WTC11 (cell line): ENCODE measurements at regions not wholly inside any gene's neighbourhood (a gene's known extent, or its start where the extent isn't known, plus 50 kb on each side); places are given as distances from the start of the nearest gene placed in this dataset.

Experiments used
- ATAC-seq: fragments of 200-7000 bp; cut with Tn5 transposase; 2 replicates; pipeline ENCODE4 v1.10.0; 2021; ENCODE audit warnings: mild to moderate bottlenecking, moderate library complexity
- CTCF ChIA-PET: fragments of 300-600 bp; sonication (Branson Sonifier 250); formaldehyde crosslinking; loops from one replicate; lab custom pipeline; 2021; ENCODE audit warnings: antibody characterized with exemption; lab: Charles Lee
- POLR2A ChIA-PET: fragments of 350-600 bp; sonication (Branson Sonifier 250); formaldehyde crosslinking; loops from one replicate; lab custom pipeline; 2021; ENCODE audit warnings: antibody characterized with exemption; lab: Charles Lee
- DNase-seq: peaks from one replicate; pipeline ENCODE4 v3.0.0; 2021; ENCODE audit warnings: low spot score
- H3K27ac Mint-ChIP-seq: 2 replicates; pipeline ENCODE4 v1.8.0; 2021; ENCODE audit warnings: mixed read lengths
- H3K27me3 Mint-ChIP-seq: 2 replicates; pipeline ENCODE4 v1.8.0; 2021; ENCODE audit warnings: low read depth, mild to moderate bottlenecking, moderate library complexity, mixed read lengths
- H3K36me3 Mint-ChIP-seq: 2 replicates; pipeline ENCODE4 v1.8.0; 2021; ENCODE audit warnings: mixed read lengths
- H3K4me1 Mint-ChIP-seq: 2 replicates; pipeline ENCODE4 v1.8.0; 2022; ENCODE audit warnings: mixed read lengths
- H3K4me3 Mint-ChIP-seq: 2 replicates; pipeline ENCODE4 v1.8.0; 2021; ENCODE audit warnings: mild to moderate bottlenecking, moderate library complexity, mixed read lengths
- H3K9me3 Mint-ChIP-seq: 2 replicates; pipeline ENCODE4 v1.8.0; 2021; ENCODE audit warnings: mixed read lengths
- AFF4 ChIP-seq: sonication (generic); formaldehyde crosslinking; IDR thresholded peaks from 2 replicates; pipeline ENCODE4 v1.8.1; 2023; ENCODE audit warnings: mild to moderate bottlenecking, missing genetic modification reagents, borderline replicate concordance
- ATF2 ChIP-seq: sonication (generic); formaldehyde crosslinking; IDR thresholded peaks from 2 replicates; pipeline ENCODE4 v1.8.1; 2022; ENCODE audit warnings: low read depth, missing genetic modification reagents, borderline replicate concordance
- ATF3 ChIP-seq: sonication (generic); formaldehyde crosslinking; conservative IDR thresholded peaks from 2 replicates; pipeline ENCODE4 v1.8.1; 2022; ENCODE audit warnings: mild to moderate bottlenecking, missing genetic modification reagents
- CREB1 ChIP-seq: sonication (generic); formaldehyde crosslinking; IDR thresholded peaks from 2 replicates; pipeline ENCODE4 v1.8.0; 2023; ENCODE audit warnings: mild to moderate bottlenecking, missing genetic modification reagents
- E2F5 ChIP-seq: sonication (generic); formaldehyde crosslinking; IDR thresholded peaks from 2 replicates; pipeline ENCODE4 v1.8.1; 2022; ENCODE audit warnings: mild to moderate bottlenecking, moderate library complexity, missing genetic modification reagents
- ESRRA ChIP-seq: sonication (generic); formaldehyde crosslinking; IDR thresholded peaks from 2 replicates; pipeline ENCODE4 v1.8.1; 2022; ENCODE audit warnings: mild to moderate bottlenecking, missing genetic modification reagents, borderline replicate concordance
- GABPB1 ChIP-seq: sonication (generic); formaldehyde crosslinking; IDR thresholded peaks from 2 replicates; pipeline ENCODE4 v1.8.1; 2023; ENCODE audit warnings: mild to moderate bottlenecking, missing genetic modification reagents
- HMGA2 ChIP-seq: fragments of 250-450 bp; sonication (Bioruptor Pico); IDR thresholded peaks from 2 replicates; pipeline ENCODE4 v1.4.0; 2021; ENCODE audit warnings: mild to moderate bottlenecking, moderate library complexity
- MXD4 ChIP-seq: fragments of 250-450 bp; sonication (Bioruptor Pico); IDR thresholded peaks from 2 replicates; pipeline ENCODE4 v1.8.0; 2021; ENCODE audit warnings: mild to moderate bottlenecking, moderate library complexity, borderline replicate concordance
- MYBL2 ChIP-seq: sonication (generic); formaldehyde crosslinking; IDR thresholded peaks from 2 replicates; pipeline ENCODE4 v1.8.1; 2023; ENCODE audit warnings: mild to moderate bottlenecking, moderate library complexity, missing genetic modification reagents
- NFATC4 ChIP-seq: fragments of 250-450 bp; sonication (Bioruptor Pico); IDR thresholded peaks from 2 replicates; pipeline ENCODE4 v1.9.0; 2021; ENCODE audit warnings: mild to moderate bottlenecking
- NFYB ChIP-seq: sonication (generic); formaldehyde crosslinking; conservative IDR thresholded peaks from 2 replicates; pipeline ENCODE4 v1.8.0; 2022; ENCODE audit warnings: low read depth, missing genetic modification reagents
- NR1H2 ChIP-seq: sonication (generic); formaldehyde crosslinking; IDR thresholded peaks from 2 replicates; pipeline ENCODE4 v1.9.0; 2021; ENCODE audit warnings: mild to moderate bottlenecking, moderate library complexity, missing genetic modification reagents
- NR2C2 ChIP-seq: sonication (generic); formaldehyde crosslinking; IDR thresholded peaks from 2 replicates; pipeline ENCODE4 v1.8.0; 2022; ENCODE audit warnings: mild to moderate bottlenecking, missing genetic modification reagents
- PREB ChIP-seq: sonication (generic); formaldehyde crosslinking; IDR thresholded peaks from 2 replicates; pipeline ENCODE4 v1.8.1; 2022; ENCODE audit warnings: mild to moderate bottlenecking, missing genetic modification reagents, moderate library complexity, borderline replicate concordance
- SOX15 ChIP-seq: fragments of 250-450 bp; sonication (Bioruptor Pico); IDR thresholded peaks from 2 replicates; pipeline ENCODE4 v1.9.0; 2021; ENCODE audit warnings: mild to moderate bottlenecking
- TCF7 ChIP-seq: sonication (generic); formaldehyde crosslinking; IDR thresholded peaks from 2 replicates; pipeline ENCODE4 v1.8.0; 2022; ENCODE audit warnings: mild to moderate bottlenecking, low read depth, missing genetic modification reagents, moderate library complexity
- ZNF396 ChIP-seq: fragments of 250-450 bp; sonication (Bioruptor Pico); IDR thresholded peaks from 2 replicates; pipeline ENCODE4 v1.8.0; 2021; ENCODE audit warnings: mild to moderate bottlenecking, moderate library complexity, borderline replicate concordance

GRCh38 chr12:90366286-90366685 is 588.7 kb downstream of the CCER1 start (continued):
- TF ChIP-seq ZNF396 (CRISPR knock-in tag) (no peak), NR1H2 (CRISPR knock-in tag) (no peak), ATF2 (CRISPR knock-in tag) (no peak), SOX15 (CRISPR knock-in tag) (no peak), MYBL2 (CRISPR knock-in tag) (no peak), NFATC4 (no peak)

GRCh38 chr12:90360300-90360699 is 594.7 kb downstream of the CCER1 start:
- DNase-seq (no peak), ATAC-seq (no peak)
- no peak overlapping the region for H3K4me3 Mint-ChIP-seq
- CTCF ChIA-PET = no interaction called here
- peaks cover 16% of the 10 kb centered on the region for H3K4me1 Mint-ChIP-seq
- H3K27ac Mint-ChIP-seq = no peak overlapping the region
- H3K9me3 Mint-ChIP-seq = no peaks in the 10 kb centered on the region
- H3K36me3 Mint-ChIP-seq = no peaks in the 10 kb centered on the region
- H3K27me3 Mint-ChIP-seq = no peaks in the 10 kb centered on the region
- POLR2A ChIA-PET = no interaction called here
- no peak for TF ChIP-seq ATF3 (CRISPR knock-in tag)
- TF ChIP-seq NFATC4 = no peak
- no peak for TF ChIP-seq NR2C2
- TF ChIP-seq ESRRA (CRISPR knock-in tag) = no peak
- no peak for TF ChIP-seq GABPB1 (CRISPR knock-in tag)
- no peak for TF ChIP-seq MXD4 (CRISPR knock-in tag)
- TF ChIP-seq NFYB (CRISPR knock-in tag) = no peak
- TF ChIP-seq HMGA2 (CRISPR knock-in tag) = no peak
- TF ChIP-seq PREB (CRISPR knock-in tag) = no peak
- TF ChIP-seq CREB1 (CRISPR knock-in tag) = no peak
- TF ChIP-seq E2F5 = no peak
- TF ChIP-seq ATF2 (CRISPR knock-in tag) = no peak
- TF ChIP-seq TCF7 (CRISPR knock-in tag) = no peak
- no peak for TF ChIP-seq MYBL2 (CRISPR knock-in tag)
- no peak for TF ChIP-seq AFF4 (CRISPR knock-in tag)
